NK-92 treated with Interleukin-12 subunit alpha and Interleukin-12 subunit beta, amount 100 ng/mL, for 24 hours (cell line): ENCODE measurements at regions not wholly inside any gene's neighbourhood (a gene's known extent, or its start where the extent isn't known, plus 50 kb on each side); places are given as distances from the start of the nearest gene placed in this dataset.
"Not testable (repeated sequence)": the region's sequence is repeated elsewhere in the genome, so short reads cannot be mapped to it uniquely, and the experiment has no call there.

Source experiments
- DNase-seq: peaks from one replicate; lab custom pipeline; 2025; lab: John Stamatoyannopoulos, UW

- no peak for DNase-seq
Observed at GRCh38 chr12:76664731-76665130, 99.2 kb upstream of the ZDHHC17 start.

- no peak for DNase-seq
Observed at GRCh38 chr12:76666290-76666835, 97.6 kb upstream of the ZDHHC17 start.

- DNase-seq = no peak
Observed at GRCh38 chr12:76669981-76670380, 93.9 kb upstream of the ZDHHC17 start.

- no peak for DNase-seq
Observed at GRCh38 chr12:76670776-76671175, 93.1 kb upstream of the ZDHHC17 start.

- no peak for DNase-seq
Observed at GRCh38 chr12:76674669-76675315, 89.1 kb upstream of the ZDHHC17 start.

- not testable (repeated sequence) for DNase-seq
Observed at GRCh38 chr12:76676261-76676660, 87.7 kb upstream of the ZDHHC17 start.

- DNase-seq = no peak
Observed at GRCh38 chr12:76678992-76679391, 84.9 kb upstream of the ZDHHC17 start.

GRCh38 chr12:76679778-76680177 is 84.1 kb upstream of the ZDHHC17 start:
- DNase-seq = no peak

GRCh38 chr12:76680940-76681339 is 83.0 kb upstream of the ZDHHC17 start:
- no peak for DNase-seq

GRCh38 chr12:76685246-76685678 is 78.7 kb upstream of the ZDHHC17 start:
- DNase-seq = no peak

- DNase-seq = no peak
Observed at GRCh38 chr12:76687981-76688380, 75.9 kb upstream of the ZDHHC17 start.

GRCh38 chr12:76688631-76689030 is 75.3 kb upstream of the ZDHHC17 start:
- no peak for DNase-seq

- DNase-seq = no peak
Observed at GRCh38 chr12:76690921-76691700, 72.8 kb upstream of the ZDHHC17 start.

GRCh38 chr12:76692846-76693245 is 71.1 kb upstream of the ZDHHC17 start:
- no peak for DNase-seq

- DNase-seq = no peak
Observed at GRCh38 chr12:76694369-76694768, 69.5 kb upstream of the ZDHHC17 start.

GRCh38 chr12:76696186-76696585 is 67.7 kb upstream of the ZDHHC17 start:
- no peak for DNase-seq

- DNase-seq = no peak
Observed at GRCh38 chr12:76697849-76698248, 66.1 kb upstream of the ZDHHC17 start.

GRCh38 chr12:76698316-76698715 is 65.6 kb upstream of the ZDHHC17 start:
- DNase-seq = no peak

GRCh38 chr12:76698966-76699365 is 64.9 kb upstream of the ZDHHC17 start:
- no peak for DNase-seq

- no peak for DNase-seq
Observed at GRCh38 chr12:76701690-76702089, 62.2 kb upstream of the ZDHHC17 start.

- no peak for DNase-seq
Observed at GRCh38 chr12:76702946-76703345, 61.0 kb upstream of the ZDHHC17 start.

- DNase-seq = no peak
Observed at GRCh38 chr12:76704693-76705092, 59.2 kb upstream of the ZDHHC17 start.

- DNase-seq = no peak
Observed at GRCh38 chr12:76706101-76706500, 57.8 kb upstream of the ZDHHC17 start.
